Transverse colon (tissue), 4 donors: ENCODE measurements at regions not wholly inside any gene's neighbourhood (a gene's known extent, or its start where the extent isn't known, plus 50 kb on each side); places are given as distances from the start of the nearest gene placed in this dataset.

Experiments
- EP300 ChIP-seq: sonication (generic); formaldehyde crosslinking; IDR thresholded peaks from one replicate; pipeline ENCODE4 v1.6.1; 2017; ENCODE audit warnings: antibody characterized with exemption, low read depth
- POLR2A ChIP-seq: fragments of 450-650 bp; IDR thresholded peaks from one replicate; pipeline ENCODE4 v1.6.1; 2016; ENCODE audit warnings: antibody characterized with exemption, mild to moderate bottlenecking, moderate library complexity
- POLR2AphosphoS5 ChIP-seq, 3 donors: sonication (generic); formaldehyde crosslinking; IDR thresholded peaks; one replicate each; pipeline ENCODE4 v1.6.1; 2016; ENCODE audit warnings: antibody characterized with exemption in 3 of 3
- TF ChIP-seq, protein P1 (sequence below), 5 experiments: fragments of 200-600 bp in 3 of 5; fragments of 450-650 bp in 2 of 5; sonication (generic) in 3 of 5; IDR thresholded peaks; 1 replicate in 2 of 5; 2 replicates in 3 of 5; pipeline ENCODE4 v1.5.1; 2016 to 2017; ENCODE audit warnings: antibody characterized with exemption in 5 of 5, inconsistent platforms in 3 of 5, mild to moderate bottlenecking in 2 of 5, moderate library complexity in 1 of 5

DNA sequence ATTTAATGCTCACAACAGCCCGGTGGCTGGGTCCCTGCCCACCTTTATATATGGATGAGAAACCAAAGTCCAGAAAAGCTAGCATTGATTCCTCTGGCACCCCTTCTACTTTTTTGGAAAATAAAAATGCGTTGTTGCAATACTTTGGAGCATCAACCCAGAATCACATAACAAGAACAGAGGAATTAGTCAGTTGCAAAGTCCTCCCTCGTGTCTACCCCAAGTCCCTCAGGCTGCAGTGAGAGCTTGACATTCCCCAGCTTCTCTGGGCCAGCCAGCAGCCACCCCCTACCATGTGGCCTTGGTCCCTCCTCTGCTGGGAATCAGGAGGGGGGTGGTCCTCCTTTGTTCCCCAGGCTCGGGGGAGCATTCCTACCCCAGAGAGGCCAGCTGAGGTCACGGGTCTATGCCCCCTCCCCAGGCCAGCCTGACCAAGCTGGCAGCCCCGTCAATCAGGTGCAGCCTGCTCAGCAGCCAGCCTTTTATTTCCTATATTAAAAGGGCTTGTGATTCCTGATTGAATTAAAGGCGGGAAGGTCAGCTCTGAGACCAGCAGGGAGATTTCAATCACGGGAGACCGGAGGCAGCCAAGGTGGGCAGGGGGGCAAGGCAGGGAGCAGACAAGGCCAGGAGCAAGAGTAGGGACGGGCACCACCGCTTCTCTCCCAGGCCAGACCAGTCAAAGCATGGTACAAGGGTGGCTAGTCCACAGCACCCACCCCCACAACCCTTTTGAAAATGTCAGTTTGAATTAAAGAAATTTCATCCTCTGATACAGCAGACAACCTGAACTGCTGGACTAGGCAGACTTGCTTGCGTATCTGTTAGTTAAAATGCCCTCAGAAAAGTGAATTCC, 158.9 kb downstream of the MRPL14 start:
- TF ChIP-seq, protein P1, sequence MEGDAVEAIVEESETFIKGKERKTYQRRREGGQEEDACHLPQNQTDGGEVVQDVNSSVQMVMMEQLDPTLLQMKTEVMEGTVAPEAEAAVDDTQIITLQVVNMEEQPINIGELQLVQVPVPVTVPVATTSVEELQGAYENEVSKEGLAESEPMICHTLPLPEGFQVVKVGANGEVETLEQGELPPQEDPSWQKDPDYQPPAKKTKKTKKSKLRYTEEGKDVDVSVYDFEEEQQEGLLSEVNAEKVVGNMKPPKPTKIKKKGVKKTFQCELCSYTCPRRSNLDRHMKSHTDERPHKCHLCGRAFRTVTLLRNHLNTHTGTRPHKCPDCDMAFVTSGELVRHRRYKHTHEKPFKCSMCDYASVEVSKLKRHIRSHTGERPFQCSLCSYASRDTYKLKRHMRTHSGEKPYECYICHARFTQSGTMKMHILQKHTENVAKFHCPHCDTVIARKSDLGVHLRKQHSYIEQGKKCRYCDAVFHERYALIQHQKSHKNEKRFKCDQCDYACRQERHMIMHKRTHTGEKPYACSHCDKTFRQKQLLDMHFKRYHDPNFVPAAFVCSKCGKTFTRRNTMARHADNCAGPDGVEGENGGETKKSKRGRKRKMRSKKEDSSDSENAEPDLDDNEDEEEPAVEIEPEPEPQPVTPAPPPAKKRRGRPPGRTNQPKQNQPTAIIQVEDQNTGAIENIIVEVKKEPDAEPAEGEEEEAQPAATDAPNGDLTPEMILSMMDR (IDR thresholded peaks at IDR 0.05): no peak
- TF ChIP-seq POLR2A: no peak
- TF ChIP-seq POLR2AphosphoS5 (IDR thresholded peaks at IDR 0.05): no peak
- no peak for TF ChIP-seq EP300
